Left ventricle myocardium inferior (tissue), 1 donor: ENCODE measurements at regions not wholly inside any gene's neighbourhood (a gene's known extent, or its start where the extent isn't known, plus 50 kb on each side); places are given as distances from the start of the nearest gene placed in this dataset.

Source experiments
- DNase-seq: peaks from one replicate; pipeline ENCODE4 v3.0.0-alpha.2; 2020
- H3K27ac ChIP-seq: fragments of 200-600 bp; replicated peaks from 2 replicates; pipeline ENCODE4 v1.8.0; 2021
- H3K27me3 ChIP-seq: fragments of 200-600 bp; 2 replicates; pipeline ENCODE4 v1.8.0; 2021; ENCODE audit warnings: low read depth
- H3K36me3 ChIP-seq: fragments of 200-600 bp; 2 replicates; pipeline ENCODE4 v1.8.0; 2021
- H3K4me1 ChIP-seq: fragments of 200-600 bp; 2 replicates; pipeline ENCODE4 v1.8.0; 2021
- H3K4me3 ChIP-seq: fragments of 200-600 bp; 2 replicates; pipeline ENCODE4 v1.8.0; 2021; ENCODE audit warnings: mild to moderate bottlenecking, moderate library complexity
- H3K9me3 ChIP-seq: fragments of 200-600 bp; replicated peaks from 2 replicates; pipeline ENCODE4 v1.8.0; 2021
- CTCF ChIP-seq: fragments of 200-600 bp; IDR thresholded peaks from 2 replicates; pipeline ENCODE4 v1.8.0; 2021; ENCODE audit warnings: antibody characterized with exemption, mild to moderate bottlenecking, borderline replicate concordance
- intact Hi-C: fragments of 100-400 bp; cut with micrococcal nuclease; formaldehyde crosslinking; loops from one replicate; pipeline ENCODE4 v1.11.0; 2022
- donor health status: DM: no; HTN: yes; CAD: no; lungs with severe emphysema.

DNA sequence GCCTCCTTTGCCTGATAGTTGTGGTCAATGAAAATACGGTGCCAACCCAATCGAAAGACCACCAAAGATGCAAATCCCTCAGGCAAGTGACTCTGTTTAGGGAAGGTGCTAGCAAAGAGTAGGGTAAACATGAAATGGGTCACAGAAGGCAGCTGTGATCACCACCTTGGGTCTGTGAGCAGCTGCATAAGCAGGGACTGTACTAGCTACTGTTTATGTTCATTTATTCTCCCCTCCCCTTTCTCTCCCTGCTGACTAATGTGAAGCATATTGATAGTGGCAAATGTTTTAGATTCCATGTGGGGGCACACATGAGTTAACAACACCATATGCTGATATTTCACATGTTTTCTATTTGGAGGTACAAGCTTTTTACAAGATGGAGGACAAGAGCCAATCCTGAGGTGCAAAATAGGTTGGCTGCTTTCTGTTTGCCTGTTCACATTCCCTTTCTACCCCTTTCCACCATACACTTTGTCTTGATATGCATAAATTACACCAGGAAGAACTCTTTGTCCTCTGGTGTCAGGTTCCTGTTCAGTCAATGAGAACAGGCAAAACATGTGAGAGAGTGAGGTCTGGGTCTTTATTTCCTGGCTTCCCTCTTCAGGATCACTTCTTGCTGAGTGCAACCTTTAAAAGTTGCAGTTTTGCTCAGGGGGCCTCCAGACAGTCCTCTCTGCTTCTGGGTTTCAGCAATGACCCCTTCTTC, 71.1 kb downstream of the AVPR1A start:
- Histone ChIP-seq H3K9me3 (no peaks in the 10 kb centered on the region), H3K27ac (no peak overlapping the region), H3K4me1 (no peaks in the 10 kb centered on the region), H3K27me3 (no peaks in the 10 kb centered on the region), H3K4me3 (no peak overlapping the region), H3K36me3 (no peaks in the 10 kb centered on the region)
- TF ChIP-seq CTCF = no peak
- intact Hi-C loops = no loop called here
- no peak for DNase-seq

DNA sequence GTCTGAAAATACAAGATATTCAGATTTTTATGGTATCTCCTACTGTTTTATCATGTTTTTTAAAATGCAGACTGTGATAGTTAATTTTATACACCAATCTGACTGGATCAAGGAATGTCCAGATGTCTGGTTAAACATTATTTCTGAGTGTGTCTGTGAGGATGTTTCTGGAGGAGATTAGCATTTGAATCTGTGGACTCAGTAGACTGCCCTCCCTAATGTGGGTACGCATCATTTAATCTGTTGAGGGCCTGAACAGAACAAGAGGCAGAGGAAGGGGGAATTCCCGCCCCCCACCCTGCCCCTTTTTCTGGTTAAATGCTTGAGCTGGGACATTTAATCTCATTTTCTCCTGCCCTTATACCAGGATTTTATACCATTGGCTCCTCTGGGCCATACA, 72.1 kb downstream of the AVPR1A start:
- DNase-seq = no peak
- H3K27ac ChIP-seq = no peak overlapping the region
- H3K36me3 ChIP-seq = no peaks in the 10 kb centered on the region
- TF ChIP-seq CTCF = no peak
- no peaks in the 10 kb centered on the region for H3K9me3 ChIP-seq
- intact Hi-C loops = no loop called here
- no peak overlapping the region for H3K4me3 ChIP-seq
- no peaks in the 10 kb centered on the region for H3K4me1 ChIP-seq
- no peaks in the 10 kb centered on the region for H3K27me3 ChIP-seq

DNA sequence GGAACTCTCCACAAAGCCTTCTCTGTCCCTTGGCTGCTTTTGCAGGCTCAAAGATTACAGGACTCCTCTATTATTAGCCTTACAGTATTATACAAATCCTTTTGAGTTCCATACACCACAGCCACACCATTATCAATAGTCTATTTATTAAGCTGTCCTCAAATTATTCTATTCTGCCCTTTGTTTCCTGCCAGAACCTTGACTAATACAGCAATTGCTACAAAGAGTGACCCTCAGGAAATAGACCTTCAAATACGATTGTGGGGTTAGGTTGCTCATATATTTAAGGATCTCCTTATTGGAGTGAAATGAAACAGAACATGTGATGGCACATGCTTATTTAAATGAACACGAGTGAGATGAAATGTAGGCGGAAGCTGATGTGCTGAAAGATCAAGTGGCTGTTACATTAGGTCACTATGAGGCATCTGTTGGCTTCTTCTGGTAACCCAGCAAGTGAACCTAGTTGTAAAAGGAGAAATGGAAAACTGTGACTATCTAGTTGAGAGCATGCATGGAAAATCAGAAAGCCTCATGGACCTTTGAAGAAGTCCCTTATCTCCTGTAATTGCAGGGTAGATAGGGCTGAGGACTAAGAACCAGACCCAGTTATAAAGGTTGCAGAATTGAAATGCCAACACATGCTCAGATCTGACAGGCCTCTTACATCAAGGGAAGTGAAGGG, 75.5 kb downstream of the AVPR1A start:
- Histone ChIP-seq H3K4me1 (no peaks in the 10 kb centered on the region), H3K9me3 (no peaks in the 10 kb centered on the region), H3K27me3 (no peaks in the 10 kb centered on the region), H3K27ac (peak overlapping the region; percentile 4), H3K36me3 (no peaks in the 10 kb centered on the region), H3K4me3 (no peak overlapping the region)
- intact Hi-C loops = no loop called here
- TF ChIP-seq CTCF = no peak
- no peak for DNase-seq

- peak overlapping the region; percentile 56 for H3K27ac ChIP-seq
- no peak for DNase-seq
- no peak for TF ChIP-seq CTCF
- H3K4me1 ChIP-seq = peaks cover 9% of the 10 kb centered on the region
- no peak overlapping the region for H3K4me3 ChIP-seq
- intact Hi-C loops = no loop called here
- H3K36me3 ChIP-seq = no peaks in the 10 kb centered on the region
- H3K27me3 ChIP-seq = no peaks in the 10 kb centered on the region
- H3K9me3 ChIP-seq = no peaks in the 10 kb centered on the region
These were observed 80.3 kb downstream of the AVPR1A start for GRCh38 chr12:63070709-63071108.

- peak overlapping the region; percentile 56 for H3K27ac ChIP-seq
- H3K36me3 ChIP-seq = no peaks in the 10 kb centered on the region
- intact Hi-C loops = loop anchor here (10.0 kb wide), 1 partner anchor 255 kb away; no protein-coding TSS in a partner anchor
- no peak for TF ChIP-seq CTCF
- H3K4me1 ChIP-seq = peaks cover 9% of the 10 kb centered on the region
- DNase-seq = no peak
- no peaks in the 10 kb centered on the region for H3K27me3 ChIP-seq
- no peak overlapping the region for H3K4me3 ChIP-seq
- no peaks in the 10 kb centered on the region for H3K9me3 ChIP-seq
These were observed 81.0 kb downstream of the AVPR1A start for GRCh38 chr12:63069860-63070617.
